Stimulated activated naive B cell treated with anti-CD40 and anti-IgM and Interleukin-4, amounts not matched to agents 10 μg/mL and 1 μg/mL and 100 μg/mL, for 72 hours (primary cell): ENCODE measurements at regions not wholly inside any gene's neighbourhood (a gene's known extent, or its start where the extent isn't known, plus 50 kb on each side); places are given as distances from the start of the nearest gene placed in this dataset.

Experiments used
- ATAC-seq, 2 donors: fragments of 150-1000 bp; cut with Tn5 transposase; replicated peaks; 2 replicates each; pipeline ENCODE4 v1.10.0; 2021; ENCODE audit warnings: moderate library complexity in 1 of 2
- DNase-seq: peaks from one replicate; pipeline ENCODE4 v3.0.0; 2021
- H3K27ac Mint-ChIP-seq: one replicate; pipeline ENCODE4 v1.8.0; 2022; ENCODE audit warnings: mild to moderate bottlenecking, mixed read lengths
- H3K27me3 Mint-ChIP-seq, 2 donors: one replicate each; pipeline ENCODE4 v1.8.0; 2022; ENCODE audit warnings: mixed read lengths in 2 of 2
- H3K36me3 Mint-ChIP-seq, 2 donors: one replicate each; pipeline ENCODE4 v1.8.0; 2022; ENCODE audit warnings: mixed read lengths in 2 of 2, mild to moderate bottlenecking in 1 of 2
- H3K4me1 Mint-ChIP-seq, 2 donors: one replicate each; pipeline ENCODE4 v1.8.0; 2022; ENCODE audit warnings: mixed read lengths in 2 of 2, mild to moderate bottlenecking in 1 of 2
- H3K4me3 Mint-ChIP-seq, 2 donors: one replicate each; pipeline ENCODE4 v1.8.0; 2022; ENCODE audit warnings: mild to moderate bottlenecking in 2 of 2, mixed read lengths in 2 of 2, moderate library complexity in 1 of 2
- H3K9me3 Mint-ChIP-seq, 2 donors: one replicate each; pipeline ENCODE4 v1.8.0; 2022; ENCODE audit warnings: mixed read lengths in 2 of 2, mild to moderate bottlenecking in 1 of 2

GRCh38 chr3:57009802-57010201 lies 50.7 kb upstream of the SPATA12 start:
- H3K4me1 Mint-ChIP-seq, result peaks cover 0 to 5% of the 10 kb centered on the region in 2 donors
- H3K27me3 Mint-ChIP-seq, result peaks cover 22 to 23% of the 10 kb centered on the region in 2 donors
- H3K36me3 Mint-ChIP-seq, result no peaks in the 10 kb centered on the region
- no peak overlapping the region for H3K4me3 Mint-ChIP-seq
- H3K27ac Mint-ChIP-seq, result no peak overlapping the region
- H3K9me3 Mint-ChIP-seq, result no peaks in the 10 kb centered on the region
- ATAC-seq, result no peak
- DNase-seq, result no peak

GRCh38 chr3:57009367-57009766 lies 51.1 kb upstream of the SPATA12 start:
- H3K27ac Mint-ChIP-seq, result no peak overlapping the region
- no peak overlapping the region for H3K4me3 Mint-ChIP-seq
- no peaks in the 10 kb centered on the region for H3K36me3 Mint-ChIP-seq
- peaks cover 0 to 5% of the 10 kb centered on the region in 2 donors for H3K4me1 Mint-ChIP-seq
- DNase-seq (no peak), ATAC-seq (no peak)
- peaks cover 23 to 24% of the 10 kb centered on the region in 2 donors for H3K27me3 Mint-ChIP-seq
- no peaks in the 10 kb centered on the region for H3K9me3 Mint-ChIP-seq

- no peak for ATAC-seq
- DNase-seq, result no peak
- no peak overlapping the region for H3K4me3 Mint-ChIP-seq
- H3K36me3 Mint-ChIP-seq, result no peaks in the 10 kb centered on the region
- H3K27me3 Mint-ChIP-seq, result peaks cover 23 to 26% of the 10 kb centered on the region in 2 donors
- H3K9me3 Mint-ChIP-seq, result no peaks in the 10 kb centered on the region
- H3K4me1 Mint-ChIP-seq, result peaks cover 0 to 5% of the 10 kb centered on the region in 2 donors
- H3K27ac Mint-ChIP-seq, result no peak overlapping the region
Observed at GRCh38 chr3:57007521-57008460, 52.7 kb upstream of the SPATA12 start.

GRCh38 chr3:57006949-57007419 lies 53.5 kb upstream of the SPATA12 start:
- ATAC-seq, result no peak
- no peaks in the 10 kb centered on the region for H3K36me3 Mint-ChIP-seq
- no peak overlapping the region for H3K27ac Mint-ChIP-seq

DNA sequence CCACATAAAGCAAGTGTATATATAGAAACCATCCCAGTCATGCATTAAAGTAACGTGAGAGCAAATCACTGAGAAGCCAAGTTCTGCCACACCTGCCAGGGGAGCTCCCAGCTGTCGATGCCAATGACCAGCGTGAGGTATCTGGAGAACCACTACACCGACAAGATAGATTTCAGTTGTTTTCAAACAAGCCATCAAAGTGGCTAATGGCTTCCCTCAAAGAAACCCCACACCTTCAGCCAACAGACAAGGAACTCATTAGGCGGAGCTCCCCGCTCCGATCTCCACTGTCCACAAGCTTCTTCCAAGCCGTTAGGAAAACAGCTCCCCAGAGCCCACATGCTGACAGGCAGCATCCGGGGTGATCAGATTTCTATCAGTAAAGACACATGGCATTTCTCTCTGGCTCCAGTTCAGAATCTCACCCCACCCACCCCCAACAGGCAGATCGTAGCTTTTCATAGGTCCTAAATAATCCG lies 54.2 kb upstream of the SPATA12 start:
- peaks cover 23 to 26% of the 10 kb centered on the region in 2 donors for H3K27me3 Mint-ChIP-seq
- H3K9me3 Mint-ChIP-seq, result no peaks in the 10 kb centered on the region
- DNase-seq (no peak), ATAC-seq (no peak)
- no peaks in the 10 kb centered on the region for H3K36me3 Mint-ChIP-seq
- peaks cover 0 to 5% of the 10 kb centered on the region in 2 donors for H3K4me1 Mint-ChIP-seq
- no peak overlapping the region for H3K27ac Mint-ChIP-seq
- H3K4me3 Mint-ChIP-seq, result no peak overlapping the region

More at GRCh38 chr3:57006949-57007419, 53.5 kb upstream of the SPATA12 start:
- no peak overlapping the region for H3K4me3 Mint-ChIP-seq
- DNase-seq, result no peak
- peaks cover 0 to 5% of the 10 kb centered on the region in 2 donors for H3K4me1 Mint-ChIP-seq
- peaks cover 23 to 26% of the 10 kb centered on the region in 2 donors for H3K27me3 Mint-ChIP-seq
- no peaks in the 10 kb centered on the region for H3K9me3 Mint-ChIP-seq

DNA sequence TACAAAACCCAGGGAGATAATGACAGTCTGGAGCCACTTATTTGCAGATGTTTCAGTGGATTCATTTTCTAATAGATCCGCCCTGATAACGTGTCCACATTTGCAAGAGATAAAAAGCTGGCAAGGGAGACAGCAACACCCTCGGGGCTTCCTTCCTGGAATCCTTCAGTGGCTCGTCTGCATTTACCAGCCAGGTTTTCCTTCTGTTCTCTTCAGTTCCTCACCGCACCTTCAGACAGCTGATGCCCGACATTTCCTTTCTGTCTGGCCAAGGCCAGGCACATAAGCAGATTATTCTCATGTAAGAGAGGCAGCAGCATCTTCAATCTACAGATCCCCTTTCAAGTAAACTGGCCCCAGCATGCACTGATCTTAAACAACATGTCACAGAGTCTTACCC lies 56.2 kb upstream of the SPATA12 start:
- ATAC-seq (no peak), DNase-seq (no peak)
- H3K27ac Mint-ChIP-seq, result no peak overlapping the region
- H3K4me3 Mint-ChIP-seq, result no peak overlapping the region
- H3K9me3 Mint-ChIP-seq, result no peaks in the 10 kb centered on the region
- H3K4me1 Mint-ChIP-seq, result peaks cover 0 to 5% of the 10 kb centered on the region in 2 donors
- peaks cover 23 to 26% of the 10 kb centered on the region in 2 donors for H3K27me3 Mint-ChIP-seq
- H3K36me3 Mint-ChIP-seq, result no peaks in the 10 kb centered on the region

- DNase-seq (no peak), ATAC-seq (no peak)
- Mint-ChIP-seq H3K4me1 (peaks cover 0 to 5% of the 10 kb centered on the region in 2 donors), H3K27me3 (peaks cover 23 to 26% of the 10 kb centered on the region in 2 donors), H3K27ac (peak overlapping the region; percentile 60), H3K9me3 (no peaks in the 10 kb centered on the region), H3K36me3 (no peaks in the 10 kb centered on the region), H3K4me3 (no peak overlapping the region)
Observed at GRCh38 chr3:57003676-57004075, 56.8 kb upstream of the SPATA12 start.

DNA sequence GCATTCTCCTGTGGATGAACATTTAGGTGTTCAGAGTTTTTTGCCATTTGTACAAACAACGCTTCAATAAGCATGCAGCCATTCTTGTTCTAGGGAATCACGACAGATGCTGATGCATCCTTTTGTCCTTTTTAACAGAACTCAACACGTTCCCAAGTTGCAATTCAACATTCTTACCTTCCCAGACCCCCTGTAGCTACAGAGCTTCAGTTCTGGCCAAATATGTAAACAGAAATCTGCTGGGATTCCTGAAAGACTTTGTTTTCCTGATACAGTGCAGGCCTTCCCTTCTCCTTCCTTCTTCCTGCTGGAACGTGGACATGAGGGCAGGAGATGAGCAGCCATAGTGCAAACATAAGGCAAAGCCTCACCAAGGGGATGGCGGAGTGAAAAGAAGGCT lies 59.1 kb upstream of the SPATA12 start:
- Mint-ChIP-seq H3K36me3 (no peaks in the 10 kb centered on the region), H3K27me3 (peaks cover 12 to 18% of the 10 kb centered on the region in 2 donors), H3K4me3 (no peak overlapping the region), H3K27ac (no peak overlapping the region), H3K9me3 (no peaks in the 10 kb centered on the region), H3K4me1 (no peaks in the 10 kb centered on the region)
- DNase-seq, result no peak
- no peak for ATAC-seq

DNA sequence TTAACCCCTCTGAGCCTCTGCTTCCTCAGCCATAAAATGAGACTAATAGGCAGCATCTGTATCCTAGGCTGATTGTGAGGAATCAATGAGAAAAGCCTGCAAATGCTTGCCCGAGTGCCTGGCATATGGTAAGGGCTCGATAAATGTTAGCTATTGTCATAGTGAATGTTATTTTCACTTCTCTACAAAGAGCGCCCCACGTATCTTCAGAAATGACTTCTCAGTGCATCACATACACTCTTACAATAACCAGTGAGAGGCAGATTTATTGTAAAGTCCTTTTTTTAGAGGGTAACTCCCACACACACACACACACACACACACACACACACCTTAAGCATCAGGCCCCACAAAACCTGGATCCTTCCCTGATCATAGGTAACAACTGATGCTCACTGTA lies 60.5 kb upstream of the SPATA12 start:
- H3K9me3 Mint-ChIP-seq, result no peaks in the 10 kb centered on the region
- H3K27ac Mint-ChIP-seq, result no peak overlapping the region
- H3K4me3 Mint-ChIP-seq, result no peak overlapping the region
- peaks cover 2 to 4% of the 10 kb centered on the region in 2 donors for H3K4me1 Mint-ChIP-seq
- H3K27me3 Mint-ChIP-seq, result peaks cover 0 to 6% of the 10 kb centered on the region in 2 donors
- peak; percentile 14 to 22 for ATAC-seq
- no peak for DNase-seq
- H3K36me3 Mint-ChIP-seq, result no peaks in the 10 kb centered on the region

- H3K4me3 Mint-ChIP-seq, result no peak overlapping the region
- peaks cover 0 to 4% of the 10 kb centered on the region in 2 donors for H3K27me3 Mint-ChIP-seq
- no peaks in the 10 kb centered on the region for H3K9me3 Mint-ChIP-seq
- DNase-seq, result no peak
- H3K36me3 Mint-ChIP-seq, result no peaks in the 10 kb centered on the region
- no peak for ATAC-seq
- no peak overlapping the region for H3K27ac Mint-ChIP-seq
- peaks cover 2 to 4% of the 10 kb centered on the region in 2 donors for H3K4me1 Mint-ChIP-seq
Observed at GRCh38 chr3:56999547-56999946, 60.9 kb upstream of the SPATA12 start.

DNA sequence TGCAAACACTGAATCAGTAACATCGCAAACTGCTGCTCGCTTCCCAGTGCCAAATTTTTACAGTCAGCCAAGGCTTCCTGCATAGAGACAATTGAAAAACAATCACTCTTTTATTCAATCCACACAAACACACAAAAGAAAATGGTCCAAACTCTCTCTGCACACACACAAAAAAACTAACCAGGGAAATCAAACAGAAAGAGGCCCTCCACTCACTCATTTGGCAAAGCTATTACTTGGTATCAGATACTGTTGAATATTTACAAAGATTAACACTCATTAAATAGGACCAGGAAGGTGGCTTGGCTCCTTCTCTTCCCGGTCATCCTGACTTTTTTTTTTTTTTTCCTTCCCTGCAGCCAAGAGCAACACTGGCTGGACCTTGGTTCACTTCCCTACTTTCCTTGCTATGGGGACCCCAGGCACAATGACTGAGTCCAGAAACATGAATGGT lies 62.4 kb upstream of the SPATA12 start:
- no peak overlapping the region for H3K27ac Mint-ChIP-seq
- DNase-seq (no peak), ATAC-seq (no peak)
- no peaks in the 10 kb centered on the region for H3K36me3 Mint-ChIP-seq
- no peaks in the 10 kb centered on the region for H3K27me3 Mint-ChIP-seq
- H3K4me3 Mint-ChIP-seq, result no peak overlapping the region
- H3K4me1 Mint-ChIP-seq, result peaks cover 2 to 4% of the 10 kb centered on the region in 2 donors
- no peaks in the 10 kb centered on the region for H3K9me3 Mint-ChIP-seq

- no peak overlapping the region for H3K4me3 Mint-ChIP-seq
- no peak overlapping the region for H3K27ac Mint-ChIP-seq
- DNase-seq (no peak), ATAC-seq (no peak)
- no peaks in the 10 kb centered on the region for H3K27me3 Mint-ChIP-seq
- H3K4me1 Mint-ChIP-seq, result peaks cover 2 to 4% of the 10 kb centered on the region in 2 donors
- H3K36me3 Mint-ChIP-seq, result no peaks in the 10 kb centered on the region
- no peaks in the 10 kb centered on the region for H3K9me3 Mint-ChIP-seq
Observed at GRCh38 chr3:56997675-56998074, 62.8 kb upstream of the SPATA12 start.

- no peak overlapping the region for H3K4me3 Mint-ChIP-seq
- no peak for DNase-seq
- H3K9me3 Mint-ChIP-seq, result no peaks in the 10 kb centered on the region
- no peaks in the 10 kb centered on the region for H3K36me3 Mint-ChIP-seq
- H3K27ac Mint-ChIP-seq, result no peak overlapping the region
- peaks cover 2 to 4% of the 10 kb centered on the region in 2 donors for H3K4me1 Mint-ChIP-seq
- H3K27me3 Mint-ChIP-seq, result no peaks in the 10 kb centered on the region
- no peak for ATAC-seq
Observed at GRCh38 chr3:56997041-56997440, 63.4 kb upstream of the SPATA12 start.

DNA sequence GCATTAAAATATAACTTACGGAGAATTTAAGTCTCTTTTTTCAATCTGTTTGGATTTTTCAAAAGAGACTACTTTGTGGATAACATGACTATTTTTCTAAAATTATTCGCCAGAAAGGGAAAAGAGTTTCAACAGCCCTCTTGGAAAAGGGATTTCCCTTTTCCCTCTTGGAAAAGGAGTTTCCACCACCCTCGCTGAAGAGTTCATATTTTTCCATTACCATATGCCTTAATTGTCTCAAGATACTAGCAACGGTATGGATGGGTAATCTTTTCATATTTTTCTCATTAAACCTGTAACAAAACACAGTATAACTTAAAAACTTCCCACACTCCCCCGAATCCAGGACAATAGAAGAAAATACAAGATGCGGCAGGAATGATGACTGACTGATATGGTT lies 66.1 kb upstream of the SPATA12 start:
- Mint-ChIP-seq H3K27ac (no peak overlapping the region), H3K9me3 (no peaks in the 10 kb centered on the region), H3K36me3 (no peaks in the 10 kb centered on the region), H3K27me3 (peaks cover 16% of the 10 kb centered on the region in 2 donors), H3K4me1 (peaks cover 2 to 4% of the 10 kb centered on the region in 2 donors), H3K4me3 (no peak overlapping the region)
- ATAC-seq (no peak), DNase-seq (no peak)

- H3K4me3 Mint-ChIP-seq, result no peak overlapping the region
- peaks cover 16 to 22% of the 10 kb centered on the region in 2 donors for H3K27me3 Mint-ChIP-seq
- H3K36me3 Mint-ChIP-seq, result no peaks in the 10 kb centered on the region
- H3K9me3 Mint-ChIP-seq, result no peaks in the 10 kb centered on the region
- peaks cover 5 to 11% of the 10 kb centered on the region in 2 donors for H3K4me1 Mint-ChIP-seq
- ATAC-seq (no peak), DNase-seq (no peak)
- no peak overlapping the region for H3K27ac Mint-ChIP-seq
Observed at GRCh38 chr3:56990641-56991015, 69.8 kb upstream of the SPATA12 start.
